ENCODE measurements at regions not wholly inside any gene's neighbourhood (a gene's known extent, or its start where the extent isn't known, plus 50 kb on each side); places are given as distances from the start of the nearest gene placed in this dataset.

DNA sequence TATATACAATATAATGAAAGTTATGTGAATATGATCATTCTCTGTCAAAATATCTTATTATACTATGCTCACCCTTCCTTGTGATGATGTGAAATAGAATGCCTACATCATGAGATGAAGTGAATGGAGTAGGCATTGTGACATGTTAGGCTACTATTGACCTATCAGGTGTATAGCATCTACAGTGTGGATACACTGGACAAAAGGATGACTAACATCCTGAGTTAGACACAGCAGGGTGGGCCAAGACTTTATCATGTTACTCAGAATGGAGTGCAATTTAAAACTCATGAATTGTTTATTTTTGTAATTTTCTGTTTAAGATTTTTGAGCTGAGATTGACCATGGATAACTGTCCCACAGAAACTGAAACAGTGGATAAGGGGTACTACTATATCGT lies 53.4 kb upstream of the NAV3 start:
- no peak for DNase-seq (ENCODE audit: low read depth in 2 of 2)

GRCh38 chr12:77774761-77775160 lies 55.9 kb upstream of the NAV3 start:
- no peak for DNase-seq (ENCODE audit: low read depth in 2 of 2)

- DNase-seq (ENCODE audit: low read depth in 2 of 2): no peak
Measured at GRCh38 chr12:77772676-77773298, 57.9 kb upstream of the NAV3 start.

- DNase-seq (ENCODE audit: low read depth in 2 of 2): no peak
Measured at GRCh38 chr12:77768558-77768957, 62.1 kb upstream of the NAV3 start.

- no peak for DNase-seq (ENCODE audit: low read depth in 2 of 2)
Measured at GRCh38 chr12:77767756-77768343, 62.8 kb upstream of the NAV3 start.

DNA sequence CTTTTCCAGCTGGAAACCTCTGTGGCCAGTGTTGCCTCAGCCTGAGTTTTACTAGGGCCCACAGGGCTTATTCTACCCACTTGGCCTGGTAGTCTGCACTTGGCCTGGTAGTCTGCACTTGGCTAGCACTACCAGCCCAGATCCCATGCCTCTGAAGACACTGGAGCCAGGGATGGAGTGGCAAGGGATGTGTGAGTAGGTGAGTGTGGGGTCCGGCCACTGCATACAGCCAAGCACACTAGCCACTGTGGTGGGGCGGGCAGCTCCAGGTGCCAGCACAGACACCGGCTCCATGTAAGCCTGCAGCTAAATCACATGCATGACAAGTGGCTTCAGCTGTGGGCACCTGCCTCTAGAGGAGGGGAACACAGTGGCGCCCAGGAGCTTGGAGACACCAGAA lies 63.4 kb upstream of the NAV3 start:
- DNase-seq (ENCODE audit: low read depth in 2 of 2): no peak

GRCh38 chr12:77766224-77766623 lies 64.5 kb upstream of the NAV3 start:
- DNase-seq (ENCODE audit: low read depth in 2 of 2): no peak

GRCh38 chr12:77761286-77761685 lies 69.4 kb upstream of the NAV3 start:
- no peak for DNase-seq (ENCODE audit: low read depth in 2 of 2)

GRCh38 chr12:77760271-77761025 lies 70.2 kb upstream of the NAV3 start:
- DNase-seq (ENCODE audit: low read depth in 2 of 2): no peak

GRCh38 chr12:77754086-77754485 lies 76.6 kb upstream of the NAV3 start:
- DNase-seq (ENCODE audit: low read depth in 2 of 2): no peak

- no peak for DNase-seq (ENCODE audit: low read depth in 2 of 2)
Measured at GRCh38 chr12:77751939-77752338, 78.8 kb upstream of the NAV3 start.

DNA sequence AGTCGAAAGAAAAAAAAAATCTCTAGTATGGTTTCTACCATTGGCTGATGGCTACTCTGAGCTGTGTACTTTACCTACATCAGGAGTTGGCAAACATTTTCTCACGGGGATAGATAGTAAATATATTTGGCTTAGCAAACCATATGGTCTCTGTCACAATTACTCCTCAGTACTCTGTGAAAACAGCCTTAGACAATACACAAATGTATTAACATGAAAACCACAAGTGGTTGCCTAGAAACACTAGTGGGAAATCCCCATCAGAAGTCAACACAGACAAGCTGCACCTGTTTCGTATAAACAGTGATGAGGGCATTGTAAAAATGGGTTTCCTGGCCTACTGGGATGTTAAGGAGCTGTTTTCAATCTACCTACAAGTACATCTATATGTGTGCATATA lies 84.6 kb upstream of the NAV3 start:
- DNase-seq (ENCODE audit: low read depth in 2 of 2): no peak

- no peak for DNase-seq (ENCODE audit: low read depth in 2 of 2)
Measured at GRCh38 chr12:77745624-77746023, 85.1 kb upstream of the NAV3 start.

GRCh38 chr12:77742631-77743030 lies 88.1 kb upstream of the NAV3 start:
- no peak for DNase-seq (ENCODE audit: low read depth in 2 of 2)

GRCh38 chr12:77741974-77742517 lies 88.6 kb upstream of the NAV3 start:
- DNase-seq (ENCODE audit: low read depth in 2 of 2): no peak

DNA sequence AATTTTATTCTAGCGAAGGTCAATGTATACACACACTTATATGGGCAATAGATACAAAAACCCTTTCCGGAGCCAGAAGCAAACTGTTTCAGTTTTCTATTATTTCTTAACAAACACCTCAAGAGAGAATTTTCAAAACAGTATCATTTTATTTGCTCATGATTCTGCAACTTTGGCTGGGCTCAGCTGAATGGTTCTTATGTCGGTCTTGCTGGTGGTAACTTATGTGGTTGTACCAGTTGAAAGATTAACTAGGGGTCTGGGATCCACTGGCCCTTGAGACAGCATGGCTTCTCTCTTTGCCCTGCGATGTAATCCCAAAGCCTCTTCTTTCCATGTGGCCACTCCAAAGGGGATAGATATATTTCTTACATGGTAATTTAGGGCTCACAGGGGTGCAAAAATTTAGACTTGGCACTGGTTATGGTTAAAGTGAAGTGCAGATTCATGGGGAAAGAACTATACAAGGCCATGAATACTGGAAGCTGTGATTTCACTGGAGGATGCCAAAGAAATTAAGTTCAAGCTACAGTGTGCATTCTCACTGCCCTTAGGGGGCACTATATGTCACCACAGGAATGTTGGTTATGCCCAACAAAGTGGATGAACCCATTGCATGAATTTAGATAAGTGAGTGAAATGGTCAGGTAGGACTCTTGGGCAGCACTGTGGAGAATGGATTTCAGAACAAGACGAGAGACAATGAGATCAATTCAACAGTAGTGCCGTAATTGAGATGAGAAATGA lies 94.3 kb upstream of the NAV3 start:
- DNase-seq (ENCODE audit: low read depth in 2 of 2): no peak

DNA sequence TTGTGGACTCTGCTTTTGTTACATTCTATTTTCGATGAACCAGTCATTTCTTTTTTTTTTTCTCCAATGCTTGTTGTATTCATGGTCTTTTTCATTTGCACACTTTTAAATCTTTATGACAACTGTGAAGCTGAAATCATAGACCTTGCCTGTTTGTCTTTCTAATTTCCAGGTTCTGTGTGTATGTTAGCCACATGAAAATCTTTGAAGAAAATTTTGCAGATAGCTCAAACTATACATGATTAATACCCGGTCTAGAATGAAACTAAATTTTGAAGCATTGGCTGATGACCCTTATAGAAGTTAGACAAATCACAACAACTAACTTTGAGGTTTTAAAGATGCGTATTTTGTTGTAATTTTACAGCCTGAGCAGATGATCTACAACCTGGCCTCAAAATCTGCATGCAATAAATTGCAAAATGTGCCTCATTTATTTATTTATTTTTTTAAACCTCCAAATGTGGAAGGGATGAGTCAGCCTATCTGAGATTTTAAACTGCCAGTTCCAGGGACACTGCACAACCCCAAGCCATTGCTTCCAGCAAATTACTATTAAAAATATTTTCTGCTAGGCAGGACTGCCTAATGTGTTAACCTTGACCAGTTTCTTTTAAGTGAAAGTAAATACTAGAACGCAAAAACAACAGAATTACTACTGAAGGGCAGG lies 96.3 kb upstream of the NAV3 start:
- DNase-seq (ENCODE audit: low read depth in 2 of 2): no peak

- no peak for DNase-seq (ENCODE audit: low read depth in 2 of 2)
Measured at GRCh38 chr12:77728018-77728417, 102.7 kb upstream of the NAV3 start.

- no peak for DNase-seq (ENCODE audit: low read depth in 2 of 2)
Measured at GRCh38 chr12:77727442-77728001, 103.2 kb upstream of the NAV3 start.

DNA sequence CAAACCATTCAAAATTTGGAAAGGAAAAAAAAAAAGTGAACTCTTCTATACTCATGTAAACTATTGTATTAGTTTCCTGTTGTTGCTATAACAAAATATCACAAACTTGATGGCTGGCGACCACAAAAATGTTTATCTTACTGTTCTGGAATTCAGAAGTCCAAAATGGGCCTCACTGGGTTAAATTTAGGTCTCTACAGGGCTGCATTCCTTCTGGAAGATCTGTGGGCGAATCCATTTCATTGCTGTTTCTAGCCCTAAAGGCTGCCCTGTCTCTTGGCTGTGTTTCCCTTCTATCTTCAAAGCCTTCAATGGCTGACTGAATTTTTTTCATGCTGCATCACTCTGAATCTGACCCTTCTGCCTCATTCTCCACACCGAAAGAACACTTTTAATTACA lies 105.1 kb upstream of the NAV3 start:
- DNase-seq (ENCODE audit: low read depth in 2 of 2): no peak

- DNase-seq (ENCODE audit: low read depth in 2 of 2): no peak
Measured at GRCh38 chr12:77724367-77724957, 106.2 kb upstream of the NAV3 start.

Measured in stimulated activated CD8-positive, alpha-beta memory T cell treated with anti-CD3 and anti-CD28 coated beads, Interleukin-2, amount 100 ng/mL, for 48 hours (primary cell).